Sigmoid colon (tissue), 3 donors: ENCODE measurements at regions not wholly inside any gene's neighbourhood (a gene's known extent, or its start where the extent isn't known, plus 50 kb on each side); places are given as distances from the start of the nearest gene placed in this dataset.

ENCODE experiments used
- CTCF ChIP-seq, 4 experiments: fragments of 450-650 bp in 3 of 4; fragments of 200-600 bp in 1 of 4; IDR thresholded peaks; one replicate each; pipeline ENCODE4 v1.5.1; 2016 to 2019; ENCODE audit warnings: antibody characterized with exemption in 4 of 4, mild to moderate bottlenecking in 3 of 4, moderate library complexity in 2 of 4
- POLR2A ChIP-seq, 2 donors: fragments of 450-650 bp; IDR thresholded peaks; one replicate each; pipeline ENCODE4 v1.6.1; 2016; ENCODE audit warnings: antibody characterized with exemption in 2 of 2, mild to moderate bottlenecking in 2 of 2, moderate library complexity in 2 of 2

DNA sequence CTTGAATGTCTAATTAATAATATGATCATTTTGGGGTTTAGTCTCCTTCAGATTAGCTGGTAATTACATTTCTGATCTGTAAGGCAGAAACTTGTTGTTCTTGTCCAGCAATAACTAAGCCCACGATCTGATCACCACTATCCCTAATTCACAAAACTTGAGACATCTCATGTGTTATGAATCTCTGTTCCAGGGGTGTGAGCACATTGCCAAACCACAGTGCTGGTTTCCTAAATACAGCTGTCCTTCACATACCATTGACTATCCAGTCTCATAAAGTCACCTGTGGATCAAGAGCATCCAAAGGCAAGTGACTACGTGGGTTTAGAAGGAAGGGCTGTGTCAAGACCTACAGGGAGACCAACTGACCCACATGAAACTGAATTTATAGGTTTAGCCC lies 134.1 kb upstream of the PRLR start:
- TF ChIP-seq CTCF (IDR thresholded peaks at IDR 0.05) (no peak), POLR2A (IDR thresholded peaks at IDR 0.05) (no peak)
